SK-N-SH (cell line): ENCODE measurements at regions not wholly inside any gene's neighbourhood (a gene's known extent, or its start where the extent isn't known, plus 50 kb on each side); places are given as distances from the start of the nearest gene placed in this dataset.

Experiments
- CTCF ChIA-PET: fragments of 300-600, 350-600 bp; formaldehyde crosslinking; extraction: SDS; loops from one replicate; lab custom pipeline; 2021; lab: Yijun Ruan, JAX
- POLR2A ChIA-PET: fragments of 350-600 bp; sonication (Branson Sonifier 250); formaldehyde crosslinking; extraction: SDS; loops from one replicate; lab custom pipeline; 2020; ENCODE audit warnings: antibody characterized with exemption, inconsistent platforms; lab: Yijun Ruan, JAX
- DNase-seq: peaks from one replicate; pipeline ENCODE4 v3.0.0; 2012
- H2AFZ ChIP-seq: fragments of 200-600 bp; sonication (generic); 2 replicates; pipeline ENCODE4 v1.8.1; 2016; ENCODE audit warnings: antibody characterized with exemption, mild to moderate bottlenecking, low read depth
- H3F3A ChIP-seq: fragments of 200-600 bp; sonication (generic); replicated peaks from 2 replicates; pipeline ENCODE3; 2016; ENCODE audit warnings: antibody characterized with exemption, mild to moderate bottlenecking; ENCODE audit not compliant: insufficient read depth
- H3K27ac ChIP-seq, 2 experiments: fragments of 200-500 bp in 1 of 2; fragments of 200-600 bp in 1 of 2; sonication (Bioruptor generic) in 1 of 2; sonication (generic), shearing (Covaris generic) in 1 of 2; 2 replicates each; pipeline versions ENCODE4 v1.5.1 to v1.6.1; 2014 to 2016; ENCODE audit warnings: low read depth in 2 of 2, inconsistent platforms in 1 of 2, low read length in 1 of 2, mild to moderate bottlenecking in 1 of 2, mixed read lengths in 1 of 2
- H3K27me3 ChIP-seq: fragments of 200-600 bp; sonication (generic), shearing (Covaris generic); 2 replicates; pipeline ENCODE4 v1.6.1; 2016; ENCODE audit warnings: mixed run types; ENCODE audit not compliant: insufficient read depth
- H3K36me3 ChIP-seq, 2 experiments: fragments of 200-500 bp in 1 of 2; fragments of 200-600 bp in 1 of 2; sonication (Bioruptor generic) in 1 of 2; sonication (generic) in 1 of 2; replicated peaks in 1 of 2; 2 replicates each; pipeline versions ENCODE3 to v1.5.1; 2014 to 2016; ENCODE audit warnings: low read length in 1 of 2, mild to moderate bottlenecking in 1 of 2; ENCODE audit not compliant: insufficient read depth in 2 of 2, control insufficient read depth in 1 of 2
- H3K4me1 ChIP-seq, 2 experiments: fragments of 200-500 bp in 1 of 2; fragments of 200-600 bp in 1 of 2; sonication (Bioruptor generic) in 1 of 2; sonication (generic), shearing (Covaris generic) in 1 of 2; 2 replicates each; pipeline versions ENCODE4 v1.5.1 to v1.6.1; 2014 to 2016; ENCODE audit warnings: low read depth in 1 of 2, low read length in 1 of 2, mixed run types in 1 of 2; ENCODE audit not compliant: insufficient read depth in 2 of 2, control insufficient read depth in 1 of 2
- H3K4me2 ChIP-seq: fragments of 200-600 bp; sonication (generic), shearing (Covaris generic); 2 replicates; pipeline ENCODE4 v1.6.1; 2017; ENCODE audit warnings: mixed run types
- H3K4me3 ChIP-seq, 2 experiments: fragments of 200-500 bp in 1 of 2; fragments of 200-600 bp in 1 of 2; sonication (Bioruptor generic) in 1 of 2; sonication (generic), shearing (Covaris generic) in 1 of 2; 2 replicates each; pipeline versions ENCODE4 v1.5.1 to v1.8.1; 2014 to 2016; ENCODE audit warnings: low read depth in 2 of 2, inconsistent platforms in 1 of 2, low read length in 1 of 2, mild to moderate bottlenecking in 1 of 2, mixed read lengths in 1 of 2, moderate library complexity in 1 of 2
- H3K79me2 ChIP-seq: fragments of 200-600 bp; sonication (generic); 2 replicates; pipeline ENCODE4 v1.8.1; 2017; ENCODE audit warnings: mild to moderate bottlenecking; ENCODE audit not compliant: insufficient read depth
- H3K9ac ChIP-seq: fragments of 200-600 bp; sonication (generic); 2 replicates; pipeline ENCODE4 v1.6.1; 2017; ENCODE audit warnings: mixed run types
- H3K9me2 ChIP-seq: fragments of 200-600 bp; sonication (generic); 2 replicates; pipeline ENCODE4 v1.6.1; 2017; ENCODE audit warnings: mixed run types
- H3K9me3 ChIP-seq: fragments of 200-600 bp; sonication (generic); 2 replicates; pipeline ENCODE4 v1.6.1; 2017; ENCODE audit warnings: mixed run types, mild to moderate bottlenecking, moderate library complexity
- H4K20me1 ChIP-seq: fragments of 200-600 bp; sonication (generic); 2 replicates; pipeline ENCODE4 v1.6.1; 2017; ENCODE audit warnings: mild to moderate bottlenecking, mixed run types; ENCODE audit not compliant: insufficient read depth
- ELF1 ChIP-seq: IDR thresholded peaks from 2 replicates; pipeline ENCODE4 v1.4.0; 2012
- GATA2 ChIP-seq: sonication (generic); formaldehyde crosslinking; IDR thresholded peaks from 2 replicates; pipeline ENCODE4 v1.5.0; 2020; ENCODE audit warnings: mild to moderate bottlenecking, missing genetic modification reagents
- JUND ChIP-seq: IDR thresholded peaks from 2 replicates; pipeline ENCODE4 v1.4.0; 2012
- MXI1 ChIP-seq: IDR thresholded peaks from 2 replicates; pipeline ENCODE4 v1.6.1; 2012; ENCODE audit warnings: mild to moderate bottlenecking, low read depth, low read length, improper control_type of control experiment
- RCOR1 ChIP-seq: fragments of 150-350 bp; IDR thresholded peaks from 2 replicates; pipeline ENCODE4 v1.6.1; 2017; ENCODE audit warnings: antibody characterized with exemption, low read length
- RFX5 ChIP-seq: IDR thresholded peaks from 2 replicates; pipeline ENCODE4 v1.6.1; 2012; ENCODE audit warnings: mild to moderate bottlenecking, improper control_type of control experiment, low read length
- SIN3A ChIP-seq: IDR thresholded peaks from 2 replicates; pipeline ENCODE4 v1.6.1; 2012; ENCODE audit warnings: low read depth, mild to moderate bottlenecking, low read length, moderate library complexity, borderline replicate concordance
- TCF12 ChIP-seq: IDR thresholded peaks from 2 replicates; pipeline ENCODE4 v1.4.0; 2012
- TEAD4 ChIP-seq: IDR thresholded peaks from 2 replicates; pipeline ENCODE4 v1.4.0; 2012; ENCODE audit warnings: mild to moderate bottlenecking, borderline replicate concordance; ENCODE audit not compliant: insufficient read depth
- YY1 ChIP-seq: IDR thresholded peaks from 2 replicates; pipeline ENCODE4 v1.4.0; 2012; ENCODE audit warnings: low read depth, mild to moderate bottlenecking
- WGBS: methylation state at CpG from one replicate; pipeline ENCODE4 v1.1.6; 2017; ENCODE audit warnings: low lambda C conversion rate; 5-methylcytosine and 5-hydroxymethylcytosine counted together
- TF ChIP-seq, protein P1 (sequence below): IDR thresholded peaks from 2 replicates; pipeline ENCODE4 v1.4.0; 2012; ENCODE audit warnings: low read depth, borderline replicate concordance
- TF ChIP-seq, protein P2 (sequence below): fragments of 150-350 bp; IDR thresholded peaks from 2 replicates; pipeline ENCODE4 v1.6.1; 2016; ENCODE audit warnings: mild to moderate bottlenecking, low read depth, low read length
- TF ChIP-seq, protein P3 (sequence below): IDR thresholded peaks from 2 replicates; pipeline ENCODE4 v1.4.0; 2012; ENCODE audit warnings: low read depth
- TF ChIP-seq, protein P4 (sequence below): fragments of 150-350 bp; IDR thresholded peaks from 2 replicates; pipeline ENCODE4 v1.6.1; 2017; ENCODE audit warnings: antibody characterized with exemption, low read length, low read depth, borderline replicate concordance
- TF ChIP-seq, protein P5 (sequence below): IDR thresholded peaks from 2 replicates; pipeline ENCODE4 v1.6.1; 2012; ENCODE audit warnings: mild to moderate bottlenecking, low read depth, low read length, moderate library complexity
- TF ChIP-seq, protein P6 (sequence below): IDR thresholded peaks from 2 replicates; pipeline ENCODE4; 2012

DNA sequence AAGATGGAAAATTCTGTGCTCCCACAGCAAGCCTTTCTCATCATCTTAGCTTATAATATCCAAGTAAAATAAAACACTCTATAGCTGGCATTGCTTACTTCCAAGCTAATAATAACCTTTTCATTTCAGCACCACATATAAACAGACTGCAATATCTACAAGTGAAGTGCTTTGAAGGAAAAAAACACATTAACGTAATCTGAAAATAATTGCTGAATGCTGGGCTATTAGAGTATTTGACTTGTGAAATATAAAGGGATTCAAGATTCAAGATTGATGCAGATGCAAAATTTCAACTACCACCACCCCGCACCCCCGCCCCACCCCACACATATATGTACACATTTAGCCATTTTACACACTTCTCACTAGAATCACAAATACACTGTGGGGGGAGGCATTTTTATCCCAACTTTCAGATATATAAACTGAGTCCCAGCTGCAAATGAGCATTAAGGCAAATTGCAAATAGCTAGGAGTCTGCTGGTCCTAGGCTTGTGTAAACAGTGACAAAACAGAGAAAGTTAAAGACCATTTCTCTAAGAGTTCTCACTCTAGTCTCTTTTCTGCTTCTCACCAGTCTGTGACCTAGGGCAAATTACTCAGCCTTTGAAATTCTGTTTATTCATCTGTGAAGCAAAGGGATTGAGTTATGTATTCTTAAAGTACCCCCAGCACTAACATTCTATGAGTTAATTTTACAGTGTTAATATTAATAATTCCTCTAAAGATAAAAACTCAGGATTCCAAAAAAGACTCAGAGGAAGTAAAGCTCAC lies 489.4 kb downstream of the PRELID2 start (continued):
- TF ChIP-seq, protein P1, sequence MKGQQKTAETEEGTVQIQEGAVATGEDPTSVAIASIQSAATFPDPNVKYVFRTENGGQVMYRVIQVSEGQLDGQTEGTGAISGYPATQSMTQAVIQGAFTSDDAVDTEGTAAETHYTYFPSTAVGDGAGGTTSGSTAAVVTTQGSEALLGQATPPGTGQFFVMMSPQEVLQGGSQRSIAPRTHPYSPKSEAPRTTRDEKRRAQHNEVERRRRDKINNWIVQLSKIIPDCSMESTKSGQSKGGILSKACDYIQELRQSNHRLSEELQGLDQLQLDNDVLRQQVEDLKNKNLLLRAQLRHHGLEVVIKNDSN, result no peak
- TF ChIP-seq YY1 (no peak), TCF12 (no peak), JUND (no peak)
- TF ChIP-seq, protein P2, sequence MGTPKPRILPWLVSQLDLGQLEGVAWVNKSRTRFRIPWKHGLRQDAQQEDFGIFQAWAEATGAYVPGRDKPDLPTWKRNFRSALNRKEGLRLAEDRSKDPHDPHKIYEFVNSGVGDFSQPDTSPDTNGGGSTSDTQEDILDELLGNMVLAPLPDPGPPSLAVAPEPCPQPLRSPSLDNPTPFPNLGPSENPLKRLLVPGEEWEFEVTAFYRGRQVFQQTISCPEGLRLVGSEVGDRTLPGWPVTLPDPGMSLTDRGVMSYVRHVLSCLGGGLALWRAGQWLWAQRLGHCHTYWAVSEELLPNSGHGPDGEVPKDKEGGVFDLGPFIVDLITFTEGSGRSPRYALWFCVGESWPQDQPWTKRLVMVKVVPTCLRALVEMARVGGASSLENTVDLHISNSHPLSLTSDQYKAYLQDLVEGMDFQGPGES, result no peak

DNA sequence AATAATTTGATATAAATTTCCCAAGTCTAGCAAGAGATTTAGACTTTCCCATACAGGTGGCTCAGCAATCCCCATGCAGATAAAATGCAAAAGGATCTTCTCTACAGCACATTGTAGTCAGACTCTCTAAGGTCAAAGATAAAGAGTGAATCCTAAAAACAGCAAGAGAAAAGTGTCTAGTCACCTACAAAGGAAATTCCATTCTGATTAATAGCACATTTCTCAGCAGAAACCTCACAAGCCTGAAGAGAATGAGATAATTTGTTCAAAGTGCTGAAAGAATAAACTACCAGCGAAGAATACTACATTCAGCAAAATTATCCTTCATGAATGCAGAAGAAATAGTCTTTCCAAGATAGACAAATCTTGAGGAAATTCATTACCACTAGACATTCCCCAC lies 493.3 kb downstream of the PRELID2 start:
- TF ChIP-seq ELF1, result no peak
- no peak for TF ChIP-seq MXI1
- TF ChIP-seq, protein P3, sequence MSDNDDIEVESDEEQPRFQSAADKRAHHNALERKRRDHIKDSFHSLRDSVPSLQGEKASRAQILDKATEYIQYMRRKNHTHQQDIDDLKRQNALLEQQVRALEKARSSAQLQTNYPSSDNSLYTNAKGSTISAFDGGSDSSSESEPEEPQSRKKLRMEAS, result no peak
- TF ChIP-seq, protein P4, sequence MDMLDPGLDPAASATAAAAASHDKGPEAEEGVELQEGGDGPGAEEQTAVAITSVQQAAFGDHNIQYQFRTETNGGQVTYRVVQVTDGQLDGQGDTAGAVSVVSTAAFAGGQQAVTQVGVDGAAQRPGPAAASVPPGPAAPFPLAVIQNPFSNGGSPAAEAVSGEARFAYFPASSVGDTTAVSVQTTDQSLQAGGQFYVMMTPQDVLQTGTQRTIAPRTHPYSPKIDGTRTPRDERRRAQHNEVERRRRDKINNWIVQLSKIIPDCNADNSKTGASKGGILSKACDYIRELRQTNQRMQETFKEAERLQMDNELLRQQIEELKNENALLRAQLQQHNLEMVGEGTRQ, result no peak
- Histone ChIP-seq H3K9ac (no peak overlapping the region), H4K20me1 (no peaks in the 10 kb centered on the region), H3K27ac (no peak overlapping the region), H3K36me3 (peaks cover 0 to 4% of the 10 kb centered on the region in 2 experiments), H3K9me2 (no peaks in the 10 kb centered on the region), H3K4me3 (no peak overlapping the region), H3F3A (no peaks in the 10 kb centered on the region), H3K27me3 (no peaks in the 10 kb centered on the region), H3K4me1 (peaks cover 0 to 7% of the 10 kb centered on the region in 2 experiments; a peak in 2 of 4 replicates), H3K4me2 (no peak overlapping the region), H3K79me2 (no peaks in the 10 kb centered on the region), H2AFZ (no peak overlapping the region), H3K9me3 (peaks cover 16% of the 10 kb centered on the region; the same call in 1 of the 2 replicates)
- ChIA-PET POLR2A (no interaction called here), CTCF (no interaction called here)
- DNase-seq, result no peak
- 65% methylated on average over 1 of the region's 1 CpG for WGBS

DNA sequence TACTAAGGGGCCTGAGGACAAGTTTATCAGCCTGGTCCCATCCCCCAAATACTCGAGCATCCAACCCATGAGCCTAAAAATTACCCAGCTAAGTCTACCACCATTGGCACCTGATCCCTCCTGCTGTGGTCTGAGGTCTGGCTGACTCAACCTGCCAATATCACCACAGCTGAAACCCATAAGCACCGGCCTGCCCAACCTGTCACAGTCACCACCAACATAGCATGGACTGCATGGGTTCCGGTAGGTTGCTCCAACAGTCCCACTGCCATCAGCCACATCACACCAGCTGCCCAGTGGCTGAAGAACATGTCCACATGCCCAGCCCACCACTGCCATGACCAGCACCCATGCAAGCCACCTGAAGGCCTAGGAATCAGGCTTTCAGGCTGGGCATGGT lies 495.0 kb downstream of the PRELID2 start:
- Histone ChIP-seq H3K79me2 (no peaks in the 10 kb centered on the region), H3F3A (no peaks in the 10 kb centered on the region), H3K9me3 (peaks cover 16% of the 10 kb centered on the region; the same call in 1 of the 2 replicates), H3K4me2 (no peak overlapping the region), H2AFZ (no peak overlapping the region), H3K4me1 (no peaks in the 10 kb centered on the region), H3K9ac (no peak overlapping the region), H3K9me2 (no peaks in the 10 kb centered on the region), H3K36me3 (peaks cover 0 to 4% of the 10 kb centered on the region in 2 experiments), H3K4me3 (no peak overlapping the region), H3K27me3 (no peaks in the 10 kb centered on the region), H4K20me1 (no peaks in the 10 kb centered on the region), H3K27ac (no peak overlapping the region)
- ChIA-PET CTCF (no interaction called here), POLR2A (no interaction called here)
- WGBS, result 33% methylated on average over 1 of the region's 3 CpGs
- no peak for DNase-seq
- TF ChIP-seq GATA2 (CRISPR knock-in tag) (no peak), TCF12 (no peak), TEAD4 (no peak), MXI1 (no peak), RFX5 (no peak), SIN3A (no peak), RCOR1 (no peak)
- TF ChIP-seq, protein P1, result no peak
- TF ChIP-seq, protein P5, sequence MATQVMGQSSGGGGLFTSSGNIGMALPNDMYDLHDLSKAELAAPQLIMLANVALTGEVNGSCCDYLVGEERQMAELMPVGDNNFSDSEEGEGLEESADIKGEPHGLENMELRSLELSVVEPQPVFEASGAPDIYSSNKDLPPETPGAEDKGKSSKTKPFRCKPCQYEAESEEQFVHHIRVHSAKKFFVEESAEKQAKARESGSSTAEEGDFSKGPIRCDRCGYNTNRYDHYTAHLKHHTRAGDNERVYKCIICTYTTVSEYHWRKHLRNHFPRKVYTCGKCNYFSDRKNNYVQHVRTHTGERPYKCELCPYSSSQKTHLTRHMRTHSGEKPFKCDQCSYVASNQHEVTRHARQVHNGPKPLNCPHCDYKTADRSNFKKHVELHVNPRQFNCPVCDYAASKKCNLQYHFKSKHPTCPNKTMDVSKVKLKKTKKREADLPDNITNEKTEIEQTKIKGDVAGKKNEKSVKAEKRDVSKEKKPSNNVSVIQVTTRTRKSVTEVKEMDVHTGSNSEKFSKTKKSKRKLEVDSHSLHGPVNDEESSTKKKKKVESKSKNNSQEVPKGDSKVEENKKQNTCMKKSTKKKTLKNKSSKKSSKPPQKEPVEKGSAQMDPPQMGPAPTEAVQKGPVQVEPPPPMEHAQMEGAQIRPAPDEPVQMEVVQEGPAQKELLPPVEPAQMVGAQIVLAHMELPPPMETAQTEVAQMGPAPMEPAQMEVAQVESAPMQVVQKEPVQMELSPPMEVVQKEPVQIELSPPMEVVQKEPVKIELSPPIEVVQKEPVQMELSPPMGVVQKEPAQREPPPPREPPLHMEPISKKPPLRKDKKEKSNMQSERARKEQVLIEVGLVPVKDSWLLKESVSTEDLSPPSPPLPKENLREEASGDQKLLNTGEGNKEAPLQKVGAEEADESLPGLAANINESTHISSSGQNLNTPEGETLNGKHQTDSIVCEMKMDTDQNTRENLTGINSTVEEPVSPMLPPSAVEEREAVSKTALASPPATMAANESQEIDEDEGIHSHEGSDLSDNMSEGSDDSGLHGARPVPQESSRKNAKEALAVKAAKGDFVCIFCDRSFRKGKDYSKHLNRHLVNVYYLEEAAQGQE, result no peak
- TF ChIP-seq, protein P6, sequence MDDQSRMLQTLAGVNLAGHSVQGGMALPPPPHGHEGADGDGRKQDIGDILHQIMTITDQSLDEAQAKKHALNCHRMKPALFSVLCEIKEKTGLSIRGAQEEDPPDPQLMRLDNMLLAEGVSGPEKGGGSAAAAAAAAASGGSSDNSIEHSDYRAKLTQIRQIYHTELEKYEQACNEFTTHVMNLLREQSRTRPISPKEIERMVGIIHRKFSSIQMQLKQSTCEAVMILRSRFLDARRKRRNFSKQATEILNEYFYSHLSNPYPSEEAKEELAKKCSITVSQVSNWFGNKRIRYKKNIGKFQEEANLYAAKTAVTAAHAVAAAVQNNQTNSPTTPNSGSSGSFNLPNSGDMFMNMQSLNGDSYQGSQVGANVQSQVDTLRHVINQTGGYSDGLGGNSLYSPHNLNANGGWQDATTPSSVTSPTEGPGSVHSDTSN, result no peak
